ENCODE measurements at regions not wholly inside any gene's neighbourhood (a gene's known extent, or its start where the extent isn't known, plus 50 kb on each side); places are given as distances from the start of the nearest gene placed in this dataset.
"Not testable (repeated sequence)": the region's sequence is repeated elsewhere in the genome, so short reads cannot be mapped to it uniquely, and the experiment has no call there.

DNA sequence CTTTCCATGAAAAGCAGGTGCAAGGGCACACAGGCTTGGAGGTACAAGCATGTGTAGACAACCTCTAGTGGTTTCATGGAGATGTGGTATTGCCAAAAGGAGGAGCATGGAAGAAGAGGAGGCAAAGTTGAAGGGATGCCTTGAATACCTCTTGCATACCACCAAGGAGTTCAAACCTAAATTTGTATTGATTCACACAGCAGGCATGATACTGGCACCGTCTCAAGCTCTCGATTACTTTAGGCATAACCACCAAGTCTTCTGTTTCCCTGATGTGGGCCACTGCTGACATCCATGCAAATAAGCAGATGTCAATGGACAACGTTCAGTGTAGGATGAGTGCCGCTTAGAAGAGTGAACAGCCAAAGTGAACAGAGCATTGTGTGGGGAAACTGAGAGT is 87.1 kb downstream of the SCN11A start:
- no peak for DNase-seq (ENCODE audit: low spot score)

GRCh38 chr3:38964204-38964603 is 87.5 kb downstream of the SCN11A start:
- no peak for DNase-seq (ENCODE audit: low spot score)

DNA sequence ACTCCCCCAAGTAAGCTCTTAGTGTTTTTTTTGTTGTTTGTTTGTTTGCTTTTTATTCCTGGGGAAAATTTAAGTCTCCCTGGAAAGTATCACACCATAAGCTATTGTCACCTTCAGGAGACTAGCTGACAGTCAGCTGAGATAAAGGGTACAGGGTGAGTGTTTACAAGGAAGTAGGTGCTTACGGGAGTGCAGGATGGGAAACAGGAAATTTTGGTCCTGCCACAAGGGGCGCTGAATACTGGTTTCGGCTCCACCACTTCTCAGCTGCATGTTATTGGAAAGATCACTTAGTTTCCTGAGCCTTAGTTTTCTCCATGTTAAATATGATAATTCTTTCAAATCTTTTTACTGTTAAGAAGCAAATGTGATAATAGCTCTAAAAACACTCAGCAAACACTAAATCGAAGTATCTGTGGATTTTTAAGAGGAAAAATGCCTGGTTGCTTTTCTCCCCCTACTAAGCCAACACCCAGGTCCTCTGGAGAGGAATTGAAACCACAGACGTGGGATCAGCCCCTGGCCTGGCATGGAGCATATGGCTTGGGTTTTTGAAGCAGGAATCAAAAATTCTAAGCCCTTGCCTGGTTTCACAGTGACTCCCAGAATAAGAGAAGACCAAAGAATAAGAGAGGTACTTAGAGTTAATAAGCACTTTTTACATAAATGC is 90.7 kb downstream of the SCN11A start:
- DNase-seq (ENCODE audit: low spot score): peak; percentile 68

- no peak for DNase-seq (ENCODE audit: low spot score)
Observed at GRCh38 chr3:38960042-38960622, 91.6 kb downstream of the SCN11A start.

GRCh38 chr3:38958026-38958720 is 93.6 kb downstream of the SCN11A start:
- no peak for DNase-seq (ENCODE audit: low spot score)

DNA sequence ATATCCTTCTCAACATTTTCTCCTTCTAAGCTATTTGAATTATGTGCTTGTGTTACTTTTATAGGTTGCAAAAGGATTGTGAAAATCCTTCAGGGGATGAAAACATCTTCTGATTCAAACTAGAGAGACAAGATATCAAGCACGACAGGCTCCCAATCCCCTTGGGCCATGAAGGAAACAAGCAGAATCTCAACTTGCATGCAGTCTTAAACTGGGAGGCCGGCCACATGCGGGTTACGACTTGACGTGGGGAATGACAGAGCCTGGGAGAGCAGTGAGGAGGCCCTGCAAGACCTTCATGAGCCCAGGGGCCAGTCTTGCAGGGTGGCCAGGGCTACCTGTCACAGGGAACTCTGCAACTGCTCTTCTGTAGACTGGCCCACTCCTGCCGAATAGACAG is 94.4 kb downstream of the SCN11A start:
- no peak for DNase-seq (ENCODE audit: low spot score)

GRCh38 chr3:38952721-38953120 is 99.0 kb downstream of the SCN11A start:
- no peak for DNase-seq (ENCODE audit: low spot score)

DNA sequence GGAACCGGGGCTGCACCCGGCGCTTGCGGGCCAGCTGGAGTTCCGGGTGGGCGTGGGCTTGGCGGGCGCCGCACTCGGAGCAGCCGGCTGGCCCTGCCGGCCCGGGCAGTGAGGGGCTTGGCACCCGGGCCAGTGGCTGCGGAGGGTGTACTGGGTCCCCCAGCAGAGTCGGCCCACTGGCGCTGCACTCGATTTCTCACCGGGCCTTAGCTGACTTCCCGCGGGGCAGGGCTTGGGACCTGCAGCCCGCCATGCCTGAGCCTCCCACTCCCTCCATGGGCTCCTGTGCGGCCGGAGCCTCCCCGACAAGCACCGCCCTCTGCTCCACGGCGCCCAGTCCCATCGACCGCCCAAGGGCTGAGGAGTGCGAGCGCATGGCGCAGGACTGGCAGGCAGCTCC is 100.6 kb downstream of the SCN11A start:
- not testable (repeated sequence) for DNase-seq (ENCODE audit: low spot score)

DNA sequence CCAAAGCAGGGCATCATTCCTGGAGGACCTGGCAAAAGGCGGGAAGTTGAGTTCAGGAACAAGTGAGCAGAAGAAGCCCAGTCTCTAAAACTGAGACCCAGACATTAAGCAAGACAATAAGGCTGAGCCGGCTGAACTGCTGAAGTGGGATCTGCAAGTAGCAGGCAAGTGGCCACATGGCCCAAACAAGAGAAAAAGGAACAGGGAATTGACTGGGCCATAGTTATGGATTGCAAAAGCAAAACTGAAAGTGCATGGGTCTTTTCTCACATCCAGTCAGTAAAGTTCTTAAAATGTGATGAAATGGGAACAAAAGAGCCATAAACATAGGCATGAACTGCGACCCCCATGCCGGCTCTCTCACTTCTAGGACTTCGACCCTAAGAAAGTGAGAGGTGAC is 101.2 kb downstream of the SCN11A start:
- no peak for DNase-seq (ENCODE audit: low spot score)

- DNase-seq (ENCODE audit: low spot score): no peak
Observed at GRCh38 chr3:38949994-38950393, 101.8 kb downstream of the SCN11A start.

DNA sequence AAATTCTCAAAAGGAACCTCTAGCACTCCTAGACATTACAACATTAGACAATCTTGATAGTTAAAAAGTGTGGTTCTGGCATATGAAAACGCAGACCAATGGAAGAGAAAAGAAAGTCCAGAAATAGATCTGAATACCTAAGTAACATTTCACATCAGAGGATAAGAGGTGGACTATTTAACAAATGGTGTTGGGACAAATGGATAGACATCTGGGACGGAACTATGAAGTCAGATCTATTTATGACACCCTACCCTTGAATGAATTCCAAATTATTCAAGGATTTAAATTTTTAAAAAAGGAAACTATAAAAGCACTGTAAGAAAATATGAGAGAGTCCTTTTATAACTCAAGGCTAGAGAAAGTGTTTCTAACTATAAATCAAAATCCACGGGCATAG is 111.3 kb downstream of the SCN11A start:
- no peak for DNase-seq (ENCODE audit: low spot score)

- DNase-seq (ENCODE audit: low spot score): no peak
Observed at GRCh38 chr3:38925351-38925750, 109.3 kb upstream of the SCN10A start.

- no peak for DNase-seq (ENCODE audit: low spot score)
Observed at GRCh38 chr3:38916706-38917105, 100.7 kb upstream of the SCN10A start.

- peak; percentile 46 for DNase-seq (ENCODE audit: low spot score)
Observed at GRCh38 chr3:38907426-38907825, 91.4 kb upstream of the SCN10A start.

GRCh38 chr3:38890426-38890825 is 74.4 kb upstream of the SCN10A start:
- DNase-seq (ENCODE audit: low spot score): no peak

DNA sequence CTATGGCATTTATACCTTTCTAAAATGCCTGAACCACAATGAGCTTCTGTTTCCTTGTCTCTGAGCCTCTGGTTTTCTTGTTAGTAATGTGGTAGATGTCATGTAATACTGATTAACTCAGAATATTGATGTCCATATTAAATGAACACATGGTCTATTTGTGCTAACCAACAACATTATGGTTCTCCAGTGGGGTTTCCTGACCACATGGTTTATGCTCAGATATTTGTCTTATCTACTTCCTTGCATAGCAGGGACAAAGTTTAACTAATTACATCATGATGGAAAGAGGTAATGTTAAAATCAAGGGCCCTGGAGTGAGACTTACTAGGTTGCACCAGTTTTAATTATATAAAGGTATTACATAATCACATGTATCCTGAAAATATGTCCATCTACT is 62.6 kb upstream of the SCN10A start:
- DNase-seq (ENCODE audit: low spot score): no peak

Measured in RKO (cell line).